ENCODE measurements at regions not wholly inside any gene's neighbourhood (a gene's known extent, or its start where the extent isn't known, plus 50 kb on each side); places are given as distances from the start of the nearest gene placed in this dataset.

DNA sequence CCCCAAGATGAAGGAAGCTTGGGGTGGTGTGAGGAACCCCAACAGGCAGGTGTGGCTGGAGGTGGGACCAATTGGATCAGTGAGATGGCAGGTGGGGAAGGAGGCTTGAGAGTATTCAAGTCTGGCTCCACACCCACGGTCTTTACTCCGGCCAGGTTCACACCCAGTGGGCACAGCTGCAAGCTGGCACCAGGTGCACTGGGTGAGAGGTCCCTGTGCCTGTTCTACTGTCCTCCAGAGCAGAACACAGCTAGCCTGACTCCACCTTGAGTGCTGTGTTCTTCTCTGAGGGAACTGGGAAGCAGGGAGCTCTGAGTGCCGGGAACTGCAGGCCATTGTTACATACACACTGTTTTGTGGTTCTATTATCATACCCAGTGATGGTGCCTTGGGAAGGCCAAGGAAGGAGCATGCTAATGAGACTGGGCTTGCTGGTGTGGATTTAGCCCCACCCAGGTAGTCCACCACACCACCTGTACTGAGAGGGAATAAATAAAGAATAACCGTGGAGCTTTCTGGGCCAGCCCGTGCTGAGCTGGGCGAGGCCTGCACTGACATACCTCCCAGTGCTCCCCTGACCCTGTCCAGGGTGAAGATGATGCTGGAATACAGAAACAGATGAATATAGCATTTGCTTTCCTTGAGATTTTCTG is 93.4 kb downstream of the ABHD5 start:
- ATAC-seq, result no peak

GRCh38 chr3:43784640-43785011 is 93.9 kb downstream of the ABHD5 start:
- ATAC-seq, result no peak

DNA sequence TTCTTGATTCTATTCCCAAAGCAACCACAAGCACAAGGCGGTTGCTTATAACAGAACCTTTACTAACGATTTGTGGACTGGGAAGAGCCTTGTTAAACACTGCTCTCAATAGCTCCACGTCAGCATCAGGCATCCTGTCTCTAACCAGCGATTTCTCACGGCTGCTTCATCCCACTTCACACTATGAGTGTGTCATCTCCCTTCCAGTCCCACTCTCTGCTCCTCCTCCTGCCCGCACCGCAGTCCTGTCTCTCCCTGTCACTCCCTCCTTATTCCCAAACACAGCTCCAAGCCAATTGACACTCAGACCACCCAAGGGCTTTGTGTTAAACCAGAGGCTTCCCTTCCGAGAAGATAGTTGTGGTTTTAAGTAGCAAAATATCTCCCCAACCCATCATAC is 94.8 kb downstream of the ABHD5 start:
- no peak for ATAC-seq

- no peak for ATAC-seq
Observed at GRCh38 chr3:43786102-43786501, 95.4 kb downstream of the ABHD5 start.

DNA sequence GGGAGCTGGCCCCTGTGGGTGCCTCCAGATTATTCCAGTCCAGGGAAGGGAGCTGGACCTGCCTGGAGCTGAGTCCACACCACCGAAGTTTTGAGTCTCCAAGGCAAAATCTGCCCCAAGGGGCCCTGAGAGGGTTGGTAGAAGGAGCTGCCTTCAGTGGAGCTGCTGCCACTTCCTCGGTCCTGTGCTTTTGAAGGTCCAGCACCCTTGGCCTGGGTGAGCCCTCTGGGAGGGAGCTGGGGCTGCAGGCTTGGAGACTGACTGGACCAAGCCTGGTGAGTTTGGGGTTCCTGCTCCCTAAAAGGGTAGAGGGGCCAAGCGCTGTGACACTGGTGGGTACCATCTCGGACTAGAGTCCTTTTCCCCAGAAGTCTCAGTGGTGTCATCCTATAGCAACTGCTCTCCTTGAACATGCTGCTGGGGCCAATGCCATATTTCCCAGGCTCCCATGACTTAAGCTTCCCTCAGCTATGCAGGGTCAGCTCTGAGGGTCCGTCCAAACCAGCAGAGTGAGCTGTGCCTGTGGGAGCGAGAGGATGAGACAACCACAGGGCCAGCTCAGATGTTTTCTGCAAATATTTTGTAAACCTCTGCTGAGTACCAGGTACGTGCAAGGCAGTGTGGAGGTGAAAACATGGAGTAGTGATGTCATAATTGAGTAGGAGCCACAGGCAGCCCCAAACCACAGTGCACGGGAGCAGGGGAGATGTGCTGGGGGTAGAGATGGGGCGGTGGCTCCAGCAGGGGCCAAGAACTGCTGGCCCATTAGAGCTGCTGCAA is 96.0 kb downstream of the ABHD5 start:
- ATAC-seq, result no peak

DNA sequence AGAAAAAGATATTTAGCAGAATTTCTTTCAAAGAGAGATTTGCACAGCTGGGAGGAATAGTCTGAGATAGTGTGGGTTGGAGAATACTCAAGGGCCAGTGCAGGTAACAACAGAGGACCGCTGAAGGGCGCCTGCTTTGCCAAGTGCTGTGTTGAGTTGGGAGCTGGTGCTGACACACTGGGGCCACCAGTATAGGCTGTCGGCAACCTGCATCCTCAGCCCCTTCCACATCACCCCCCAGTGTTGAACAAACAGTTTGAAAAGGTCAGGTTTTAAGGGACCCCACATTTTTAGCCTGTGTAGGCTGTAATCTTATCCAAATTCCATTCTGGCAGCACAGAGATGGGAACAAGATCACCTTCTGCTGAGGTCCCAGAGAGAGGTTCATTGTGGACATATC is 96.6 kb downstream of the ABHD5 start:
- ATAC-seq, result no peak

DNA sequence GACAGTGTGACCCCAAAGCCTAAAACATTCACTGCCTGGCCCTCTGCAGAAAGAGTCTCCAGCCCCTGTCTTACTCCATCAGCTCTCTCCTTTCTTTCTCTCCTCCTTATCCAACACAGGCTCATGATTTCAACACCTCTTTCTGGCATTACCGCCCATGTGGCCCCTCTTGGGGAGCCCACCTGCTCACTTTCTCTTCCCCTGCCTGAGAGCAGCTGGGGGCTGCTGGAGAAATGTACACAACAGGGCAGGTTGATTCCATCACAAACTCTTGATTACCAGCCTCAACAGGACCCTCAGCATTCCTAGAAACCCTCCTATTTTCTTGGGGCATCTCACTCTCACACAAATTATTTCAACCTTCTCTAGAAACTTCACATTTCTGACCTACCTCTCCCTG is 98.3 kb downstream of the ABHD5 start:
- no peak for ATAC-seq

DNA sequence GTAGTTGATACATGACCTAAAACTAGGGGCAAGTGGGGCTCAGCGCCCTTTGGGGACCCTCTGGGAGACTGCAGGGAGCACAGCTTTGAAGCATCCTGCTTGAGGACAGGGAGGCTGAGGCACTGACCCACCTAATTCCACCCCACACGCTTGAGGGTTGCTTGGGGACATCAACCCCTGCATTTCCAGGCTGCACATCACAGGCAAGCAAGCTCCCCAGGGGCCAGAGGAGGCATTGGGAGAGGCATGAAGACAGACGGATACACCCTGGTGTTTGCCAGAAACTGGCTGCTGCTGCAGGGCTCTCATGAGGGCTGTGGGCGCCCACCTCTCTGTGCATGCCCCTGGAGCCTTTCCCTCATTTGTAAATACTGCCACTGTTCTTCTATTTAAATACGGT is 99.3 kb downstream of the ABHD5 start:
- no peak for ATAC-seq

GRCh38 chr3:43790476-43790875 is 99.7 kb downstream of the ABHD5 start:
- no peak for ATAC-seq

GRCh38 chr3:43791246-43791645 is 100.5 kb downstream of the ABHD5 start:
- no peak for ATAC-seq

DNA sequence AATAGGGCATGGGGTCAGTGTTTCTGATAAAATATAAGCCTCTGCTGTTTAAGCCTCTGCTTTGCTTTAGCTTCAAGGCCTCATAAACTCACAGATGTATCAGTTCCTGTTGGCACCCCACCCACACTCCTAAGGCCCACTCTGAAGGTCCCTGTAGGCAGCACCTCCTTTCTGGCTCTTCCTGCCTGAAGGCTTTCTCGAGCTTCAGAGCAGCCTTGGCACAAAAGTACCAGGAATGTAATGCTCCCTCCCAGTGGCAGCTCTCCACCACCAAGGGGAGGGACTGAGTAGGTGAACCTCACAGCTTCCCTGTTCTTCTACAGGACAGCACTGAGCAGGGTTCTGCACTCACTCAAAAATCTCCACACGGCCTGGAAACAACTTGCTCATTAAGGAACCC is 102.2 kb downstream of the ABHD5 start:
- ATAC-seq, result no peak

GRCh38 chr3:43793648-43794372 is 103.1 kb downstream of the ABHD5 start:
- ATAC-seq, result no peak

DNA sequence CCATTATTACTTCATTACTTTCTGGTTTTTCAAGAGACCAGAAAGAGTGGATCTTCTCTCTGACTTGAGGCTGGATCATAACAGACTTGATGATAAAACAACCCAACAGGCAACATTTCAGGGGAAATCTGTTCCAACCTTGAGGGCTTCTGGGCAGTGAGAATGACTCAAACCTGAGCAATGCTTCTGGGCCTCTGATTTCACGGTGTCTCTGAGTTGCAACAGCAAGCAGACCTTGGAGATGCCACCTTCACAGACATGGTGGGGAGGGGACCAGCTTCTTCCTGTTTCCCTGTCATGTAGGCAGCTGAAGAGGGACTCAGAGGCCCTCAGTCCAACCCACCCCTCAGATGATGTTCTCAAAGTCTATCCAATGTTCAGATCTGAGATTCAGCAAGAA is 104.0 kb downstream of the ABHD5 start:
- ATAC-seq, result no peak

DNA sequence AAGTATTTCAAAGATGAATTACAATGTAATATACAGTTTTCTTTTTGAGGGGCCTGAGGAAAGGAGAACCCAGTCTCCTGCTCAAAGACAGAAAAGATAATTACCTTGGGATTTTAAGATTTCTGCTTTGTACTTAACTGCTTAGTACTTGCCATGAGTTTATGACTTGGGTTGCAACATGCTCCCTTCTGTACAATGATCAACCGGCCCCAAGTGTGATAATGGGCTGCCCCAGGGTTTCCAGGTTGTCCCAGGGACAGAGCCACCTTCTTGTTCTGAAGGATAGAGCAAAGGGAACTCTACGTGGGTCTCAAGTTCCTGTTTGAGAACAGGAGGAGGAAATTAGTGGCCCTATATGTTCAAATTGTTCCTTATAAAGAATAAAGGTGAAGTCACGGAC is 104.8 kb downstream of the ABHD5 start:
- no peak for ATAC-seq

DNA sequence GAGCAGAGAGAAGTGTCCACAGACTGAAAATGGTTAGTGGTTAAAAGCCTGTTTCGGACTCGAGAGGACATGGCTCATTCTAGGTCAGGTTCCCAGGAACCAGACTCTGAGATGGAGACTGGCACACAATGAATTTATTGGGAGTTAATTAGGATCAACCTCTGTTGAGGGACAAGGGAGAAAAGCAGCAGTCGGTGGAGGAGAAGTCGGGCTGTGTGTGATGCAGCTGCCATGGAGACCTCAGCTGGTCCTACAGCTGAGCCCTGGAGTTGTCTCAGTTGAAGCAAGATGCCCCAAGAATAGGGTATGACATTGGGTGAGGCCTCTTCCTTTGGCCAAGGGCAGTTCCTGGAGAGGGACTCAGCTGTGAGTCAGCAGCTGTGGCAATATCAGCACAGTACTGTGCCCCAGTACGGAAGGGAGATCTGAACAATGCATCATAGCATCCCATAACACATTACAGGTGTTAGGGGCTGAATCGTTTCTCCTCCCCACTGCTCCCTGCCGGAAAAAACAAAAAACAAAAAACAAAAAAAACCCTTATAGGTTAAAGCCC is 105.4 kb downstream of the ABHD5 start:
- peak; percentile 57 for ATAC-seq

DNA sequence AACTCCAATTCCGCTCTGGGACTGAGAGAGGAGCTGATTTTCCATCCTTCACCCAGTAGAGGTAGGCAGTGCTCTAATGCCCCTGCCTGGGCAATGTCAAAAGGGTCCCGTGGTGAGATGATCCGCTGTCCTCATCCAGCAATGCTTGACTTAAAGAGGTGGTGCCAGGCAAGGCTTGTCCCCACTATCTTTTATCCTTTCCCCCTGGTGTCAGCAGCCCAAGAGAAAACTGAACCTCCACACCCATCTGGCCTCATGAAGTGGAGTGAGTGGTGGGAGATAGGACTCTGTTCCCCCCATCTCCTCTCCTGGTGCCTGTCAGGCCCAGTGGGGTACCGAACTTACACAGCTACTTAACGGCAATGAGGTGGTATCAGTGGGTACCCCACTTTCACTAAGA is 107.1 kb downstream of the ABHD5 start:
- no peak for ATAC-seq

GRCh38 chr3:43810797-43811196 is 120.1 kb downstream of the ABHD5 start:
- ATAC-seq, result no peak

DNA sequence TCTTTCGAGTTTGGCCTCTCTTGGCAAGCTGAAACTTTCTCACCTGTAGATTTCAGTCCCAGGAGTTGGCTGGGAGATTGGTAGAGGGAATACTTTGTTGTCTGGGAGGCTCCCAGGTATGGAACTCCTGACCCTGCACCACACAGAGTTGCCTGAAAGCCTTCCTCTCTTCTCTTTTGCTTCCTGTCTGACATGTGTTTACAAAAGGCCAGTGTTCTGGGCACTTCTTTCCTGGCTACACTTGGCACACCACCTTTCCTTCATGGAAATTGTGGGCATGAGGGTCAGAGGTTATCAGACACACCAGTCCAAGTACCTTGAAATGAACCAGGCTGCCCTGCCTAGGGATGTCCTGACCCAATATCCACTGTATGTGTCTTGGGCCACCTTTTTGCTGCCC is 123.7 kb downstream of the ABHD5 start:
- no peak for ATAC-seq

DNA sequence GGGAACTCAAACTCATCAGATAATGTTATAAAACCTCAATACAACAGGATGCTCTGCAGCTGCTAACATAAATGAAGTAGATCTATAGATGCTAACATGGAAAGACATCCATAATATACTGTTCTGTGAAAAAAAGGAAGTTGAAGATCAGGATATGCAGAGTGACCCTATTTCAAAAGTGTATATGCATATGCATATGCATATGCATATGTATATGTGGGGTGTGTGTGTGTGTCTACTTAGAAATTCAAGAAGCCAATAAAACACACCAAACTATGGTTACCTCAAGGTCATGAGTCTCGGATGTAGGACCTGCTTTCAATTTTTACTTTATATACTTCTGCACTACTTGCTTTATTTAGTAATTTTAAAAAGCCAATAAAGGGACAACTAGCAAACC is 125.6 kb downstream of the ABHD5 start:
- no peak for ATAC-seq

DNA sequence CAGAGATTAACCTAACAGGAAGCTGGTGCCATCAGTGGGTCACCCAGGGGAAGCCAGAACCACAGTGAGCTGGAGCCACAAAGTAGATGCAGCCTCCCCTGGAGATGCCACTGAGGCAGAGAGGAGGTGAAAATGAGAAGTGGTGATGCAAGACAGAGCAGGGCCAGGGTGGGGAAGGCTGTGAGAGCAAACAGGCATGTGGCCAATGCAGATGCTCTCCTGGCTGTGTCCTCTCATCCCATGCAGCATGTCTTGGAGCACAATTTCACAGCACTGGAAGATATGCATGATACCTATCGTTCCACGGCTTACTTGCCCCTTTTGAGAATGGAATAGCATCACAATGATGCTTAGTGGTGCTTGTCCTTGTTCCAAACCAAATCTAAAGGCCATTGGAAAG is 126.3 kb downstream of the ABHD5 start:
- no peak for ATAC-seq

GRCh38 chr3:43817825-43818224 is 127.1 kb downstream of the ABHD5 start:
- ATAC-seq, result peak; percentile 67

GRCh38 chr3:43818229-43818628 is 127.5 kb downstream of the ABHD5 start:
- no peak for ATAC-seq

DNA sequence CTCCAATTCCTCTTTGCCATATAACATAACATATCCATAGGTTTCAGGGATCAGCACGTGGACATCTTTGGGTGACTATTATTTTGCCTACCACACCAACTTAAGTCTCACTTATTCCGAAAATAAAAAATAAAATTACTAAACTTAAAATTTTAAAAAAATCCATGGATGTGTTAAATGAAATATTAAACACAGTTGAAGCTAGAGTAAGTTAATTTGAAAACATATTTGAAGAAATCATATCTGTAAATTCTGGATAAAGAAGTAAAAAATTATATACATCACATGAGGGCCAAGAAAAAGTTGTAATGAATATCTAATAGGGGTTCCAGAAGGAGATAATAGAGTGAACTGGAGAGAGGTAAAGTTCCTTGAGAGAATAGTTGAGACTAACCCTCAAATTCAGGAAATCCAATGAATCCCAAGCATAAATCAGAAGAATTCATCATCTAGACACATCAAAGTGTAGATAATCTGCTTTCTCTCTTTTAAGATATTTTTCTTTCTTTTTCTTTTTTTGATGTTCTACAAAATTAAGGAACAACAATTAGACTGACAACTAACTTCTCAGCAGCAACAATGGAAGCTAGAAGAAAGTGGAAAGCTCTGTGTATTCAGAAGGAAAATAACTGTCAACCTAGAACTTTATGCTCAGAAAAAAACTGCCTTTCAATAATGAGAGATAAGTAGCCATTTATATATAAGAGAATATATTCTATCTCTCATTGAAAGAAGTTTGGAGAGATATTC is 147.4 kb downstream of the ABHD5 start:
- no peak for ATAC-seq

Data from esophagus mucosa (tissue), 1 donor.